B cell (primary cell): ENCODE measurements at regions not wholly inside any gene's neighbourhood (a gene's known extent, or its start where the extent isn't known, plus 50 kb on each side); places are given as distances from the start of the nearest gene placed in this dataset.

Source experiments
- ATAC-seq: fragments of 200-7000 bp; cut with Tn5 transposase; one replicate; pipeline ENCODE4 v1.10.0; 2021; ENCODE audit warnings: low read depth, mild to moderate bottlenecking, moderate number of reproducible peaks, moderate library complexity
- CTCF ChIA-PET: fragments of 350-600 bp; sonication (Branson Sonifier 250); formaldehyde crosslinking; loops from one replicate; lab custom pipeline; 2021; ENCODE audit warnings: antibody characterized with exemption, inconsistent platforms; lab: Charles Lee
- POLR2A ChIA-PET: fragments of 350-600 bp; sonication (Branson Sonifier 250); formaldehyde crosslinking; loops from one replicate; lab custom pipeline; 2021; ENCODE audit warnings: antibody characterized with exemption; lab: Charles Lee
- DNase-seq: peaks from one replicate; pipeline ENCODE4 v3.0.0; 2013
- H2AFZ ChIP-seq: 2 replicates; pipeline ENCODE4 v1.6.1; 2012; ENCODE audit warnings: mild to moderate bottlenecking, low read depth, low read length; ENCODE audit not compliant: insufficient read depth, poor library complexity, severe bottlenecking
- H3K27ac ChIP-seq, 2 donors: 1 replicate in 1 of 2; 2 replicates in 1 of 2; pipeline ENCODE4 v1.5.1; 2012 to 2013; ENCODE audit warnings: low read length in 2 of 2, mild to moderate bottlenecking in 2 of 2, moderate library complexity in 1 of 2
- H3K27me3 ChIP-seq, 4 experiments: fragments of 200-600 bp in 1 of 4; sonication (generic) in 1 of 4; replicated peaks in 1 of 4; 1 replicate in 2 of 4; 2 replicates in 2 of 4; pipeline versions ENCODE4 v1.6.1 to v1.7.0; 2013 to 2016; ENCODE audit warnings: low read length in 3 of 4, mild to moderate bottlenecking in 2 of 4, mixed read lengths in 1 of 4, moderate library complexity in 1 of 4; ENCODE audit not compliant: insufficient read depth in 4 of 4, control insufficient read depth in 3 of 4; ENCODE audit errors: control extremely low read depth in 1 of 4
- H3K36me3 ChIP-seq, 2 experiments: replicated peaks in 1 of 2; 1 replicate in 1 of 2; 2 replicates in 1 of 2; pipeline versions ENCODE4 v1.6.1 to v1.7.1; 2013; ENCODE audit warnings: low read length in 1 of 2; ENCODE audit not compliant: insufficient read depth in 2 of 2, control insufficient read depth in 1 of 2; ENCODE audit errors: control extremely low read depth in 1 of 2, extremely low read depth in 1 of 2
- H3K4me1 ChIP-seq, 2 donors: fragments of 200-600 bp in 1 of 2; sonication (generic) in 1 of 2; 1 replicate in 1 of 2; 2 replicates in 1 of 2; pipeline versions ENCODE4 v1.5.1 to v1.6.1; 2013 to 2017; ENCODE audit warnings: low read length in 2 of 2; ENCODE audit not compliant: control insufficient read depth in 2 of 2, insufficient read depth in 2 of 2
- H3K4me2 ChIP-seq: replicated peaks from 2 replicates; pipeline ENCODE3; 2012; ENCODE audit warnings: mild to moderate bottlenecking, low read depth, low read length; ENCODE audit not compliant: poor library complexity, severe bottlenecking
- H3K4me3 ChIP-seq, 5 experiments: fragments of 200-600 bp in 1 of 5; sonication (generic) in 1 of 5; 1 replicate in 3 of 5; 2 replicates in 2 of 5; pipeline versions ENCODE4 v1.5.1 to v1.7.0; 2011 to 2016; ENCODE audit warnings: low read length in 4 of 5, mild to moderate bottlenecking in 4 of 5, low read depth in 2 of 5, control low read depth in 1 of 5, moderate library complexity in 1 of 5; ENCODE audit not compliant: insufficient read depth in 1 of 5; ENCODE audit errors: control extremely low read depth in 1 of 5, extremely low read depth in 1 of 5
- H3K79me2 ChIP-seq: fragments of 200-600 bp; sonication (generic); one replicate; pipeline ENCODE4 v1.6.0; 2016; ENCODE audit warnings: low read length; ENCODE audit not compliant: control insufficient read depth, insufficient read depth
- H3K9ac ChIP-seq: fragments of 200-600 bp; sonication (generic); 2 replicates; pipeline ENCODE4 v1.6.1; 2017; ENCODE audit warnings: mild to moderate bottlenecking, low read length, moderate library complexity
- H3K9me3 ChIP-seq, 3 donors: one replicate each; pipeline versions ENCODE4 v1.6.1 to v1.7.1; 2013; ENCODE audit warnings: low read length in 2 of 3; ENCODE audit not compliant: control insufficient read depth in 2 of 3, insufficient read depth in 1 of 3; ENCODE audit errors: control extremely low read depth in 1 of 3
- H4K20me1 ChIP-seq: 2 replicates; pipeline ENCODE4 v1.6.0; 2012; ENCODE audit warnings: mild to moderate bottlenecking, low read length; ENCODE audit not compliant: insufficient read depth, control insufficient read depth, poor library complexity, severe bottlenecking
- H3K27ac Mint-ChIP-seq: one replicate; pipeline ENCODE4 v1.8.0; 2021; ENCODE audit warnings: mixed read lengths
- H3K27me3 Mint-ChIP-seq: one replicate; pipeline ENCODE4 v1.8.0; 2021; ENCODE audit warnings: mixed read lengths
- H3K4me1 Mint-ChIP-seq: one replicate; pipeline ENCODE4 v1.8.0; 2021; ENCODE audit warnings: mixed read lengths
- H3K4me3 Mint-ChIP-seq: one replicate; pipeline ENCODE4 v1.8.0; 2021; ENCODE audit warnings: mixed read lengths
- H3K9me3 Mint-ChIP-seq: one replicate; pipeline ENCODE4 v1.8.0; 2022; ENCODE audit warnings: mixed read lengths; ENCODE audit not compliant: insufficient read depth
- CTCF ChIP-seq: fragments of 200-600 bp; IDR thresholded peaks from one replicate; pipeline ENCODE4 v1.8.0; 2022; ENCODE audit warnings: antibody characterized with exemption, mild to moderate bottlenecking
- EZH2 ChIP-seq: IDR thresholded peaks from 2 replicates; pipeline ENCODE4 v1.6.1; 2012; ENCODE audit warnings: borderline replicate concordance, low read depth, mild to moderate bottlenecking, moderate library complexity, low read length; ENCODE audit not compliant: insufficient read depth, poor library complexity, severe bottlenecking
- WGBS: methylation state at CpG from one replicate; pipeline ENCODE4 v1.1.5; 2013; ENCODE audit warnings: missing lambda C conversion rate; ENCODE audit not compliant: insufficient coverage; 5-methylcytosine and 5-hydroxymethylcytosine counted together
- intact Hi-C: fragments of 100-400 bp; cut with micrococcal nuclease; formaldehyde crosslinking; loops from one replicate; pipeline ENCODE4 v1.10.0; 2022

- intact Hi-C loops = no loop called here
- DNase-seq (no peak), ATAC-seq (no peak)
- TF ChIP-seq CTCF (no peak), EZH2 (no peak)
- Mint-ChIP-seq H3K9me3 (peaks cover 9% of the 10 kb centered on the region), H3K27me3 (peaks cover 5% of the 10 kb centered on the region), H3K4me3 (no peak overlapping the region), H3K4me1 (no peaks in the 10 kb centered on the region), H3K27ac (no peak overlapping the region)
- Histone ChIP-seq H3K79me2 (no peaks in the 10 kb centered on the region), H2AFZ (no peak overlapping the region), H3K9ac (no peak overlapping the region), H3K9me3 (peaks cover 0 to 6% (median 0%) of the 10 kb centered on the region in 3 donors), H3K4me1 (no peaks in the 10 kb centered on the region), H3K4me3 (no peak overlapping the region), H3K36me3 (no peaks in the 10 kb centered on the region), H3K27ac (no peak overlapping the region), H3K4me2 (no peak overlapping the region), H4K20me1 (no peaks in the 10 kb centered on the region), H3K27me3 (no peaks in the 10 kb centered on the region)
- POLR2A ChIA-PET = no interaction called here
- CTCF ChIA-PET = no interaction called here
- WGBS = 60% methylated on average over 1 of the region's 4 CpGs
These were observed 287.1 kb upstream of the PPP2R3A start for GRCh38 chr3:135678386-135678785.

DNA sequence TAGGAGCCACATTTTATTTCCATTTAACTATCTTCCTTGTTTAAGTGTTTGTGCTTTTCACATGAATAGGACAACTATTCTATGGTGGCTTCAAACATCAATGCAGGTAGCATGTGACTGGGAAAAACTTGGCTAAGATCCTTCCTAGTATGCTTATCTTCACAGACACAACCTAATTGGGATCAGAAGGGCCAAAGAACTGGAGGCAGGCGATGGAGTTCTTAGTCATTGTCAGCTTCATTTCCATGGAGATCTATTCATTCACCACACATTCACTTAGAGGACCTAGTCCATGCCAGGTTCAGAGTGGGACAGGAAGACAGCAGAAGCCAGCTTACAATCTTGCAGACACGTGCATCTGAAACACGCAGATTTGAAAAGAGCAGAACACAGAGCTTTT, 277.5 kb upstream of the PPP2R3A start:
- Histone ChIP-seq H2AFZ (no peak overlapping the region), H3K27ac (no peak overlapping the region), H3K36me3 (no peaks in the 10 kb centered on the region), H3K4me3 (no peak overlapping the region), H4K20me1 (no peaks in the 10 kb centered on the region), H3K27me3 (no peaks in the 10 kb centered on the region), H3K79me2 (no peaks in the 10 kb centered on the region), H3K4me1 (no peaks in the 10 kb centered on the region), H3K4me2 (no peak overlapping the region), H3K9ac (no peak overlapping the region), H3K9me3 (peaks cover 0 to 3% (median 0%) of the 10 kb centered on the region in 3 donors)
- Mint-ChIP-seq H3K9me3 (no peaks in the 10 kb centered on the region), H3K4me1 (no peaks in the 10 kb centered on the region), H3K27ac (no peak overlapping the region), H3K4me3 (no peak overlapping the region), H3K27me3 (no peaks in the 10 kb centered on the region)
- ChIA-PET CTCF (no interaction called here), POLR2A (no interaction called here)
- no peak for ATAC-seq
- DNase-seq = no peak
- 100% methylated on average over 1 of the region's 3 CpGs for WGBS
- TF ChIP-seq CTCF (no peak), EZH2 (no peak)
- intact Hi-C loops = no loop called here
